H1 (cell line): ENCODE measurements at regions not wholly inside any gene's neighbourhood (a gene's known extent, or its start where the extent isn't known, plus 50 kb on each side); places are given as distances from the start of the nearest gene placed in this dataset.

Experiments used
- CTCF ChIA-PET: fragments of 300-600 bp; sonication (Branson Sonifier 250); formaldehyde crosslinking; loops from one replicate; lab custom pipeline; 2021; ENCODE audit not compliant: partially characterized antibody; lab: Charles Lee
- POLR2A ChIA-PET: fragments of 300-600 bp; sonication (Branson Sonifier 250); formaldehyde crosslinking; loops from one replicate; lab custom pipeline; 2021; ENCODE audit warnings: inconsistent platforms; ENCODE audit not compliant: partially characterized antibody; lab: Charles Lee
- DNase-seq, 2 experiments: peaks; one replicate each; pipeline versions ENCODE4 v3.0.0 to v3.0.0-alpha.2; 2010 to 2022; ENCODE audit warnings: low spot score in 2 of 2, low read depth in 1 of 2, mixed read lengths in 1 of 2
- FAIRE-seq: peaks from 2 replicates; lab custom pipeline; 2011; peaks lifted over from hg19 to GRCh38; lab: Jason Lieb, UNC
- H2AFZ ChIP-seq: 2 replicates; pipeline ENCODE4 v1.8.1; 2012; ENCODE audit warnings: low read length, inconsistent platforms
- H2AK5ac ChIP-seq: 2 replicates; pipeline ENCODE4 v1.6.1; 2013; ENCODE audit warnings: low read depth, low read length
- H2BK120ac ChIP-seq: replicated peaks from 2 replicates; pipeline ENCODE3; 2013; ENCODE audit warnings: low read depth, low read length, inconsistent platforms
- H2BK12ac ChIP-seq: 2 replicates; pipeline ENCODE4 v1.6.1; 2013; ENCODE audit warnings: low read depth, low read length
- H2BK15ac ChIP-seq: 2 replicates; pipeline ENCODE4 v1.6.1; 2013; ENCODE audit warnings: low read length
- H2BK20ac ChIP-seq: 2 replicates; pipeline ENCODE4 v1.6.1; 2013; ENCODE audit warnings: low read length
- H2BK5ac ChIP-seq: 2 replicates; pipeline ENCODE4 v1.6.1; 2013; ENCODE audit warnings: low read depth, low read length
- H3K14ac ChIP-seq: 2 replicates; pipeline ENCODE4 v1.6.1; 2013; ENCODE audit warnings: inconsistent platforms; ENCODE audit not compliant: insufficient read length
- H3K18ac ChIP-seq: 2 replicates; pipeline ENCODE4 v1.6.1; 2013; ENCODE audit warnings: low read length; ENCODE audit errors: extremely low read depth
- H3K23ac ChIP-seq: 2 replicates; pipeline ENCODE4 v1.6.1; 2013; ENCODE audit warnings: inconsistent platforms; ENCODE audit not compliant: insufficient read length
- H3K23me2 ChIP-seq: 2 replicates; pipeline ENCODE4 v1.6.1; 2013; ENCODE audit warnings: low read depth, low read length
- H3K27ac ChIP-seq: 2 replicates; pipeline ENCODE4 v1.6.1; 2011; ENCODE audit warnings: low read depth, low read length, inconsistent platforms
- H3K27me3 ChIP-seq, 4 experiments: replicated peaks in 1 of 4; 1 replicate in 1 of 4; 2 replicates in 3 of 4; pipeline versions ENCODE4 v1.6.1 to v1.8.1; 2011 to 2013; ENCODE audit warnings: low read length in 3 of 4, mild to moderate bottlenecking in 3 of 4, inconsistent platforms in 2 of 4, mixed read lengths in 2 of 4, moderate library complexity in 1 of 4; ENCODE audit not compliant: control insufficient read depth in 3 of 4, insufficient read depth in 3 of 4; ENCODE audit errors: extremely low read depth in 1 of 4
- H3K36me3 ChIP-seq, 4 experiments: 2 replicates each; pipeline versions ENCODE4 v1.6.1 to v1.8.1; 2011 to 2013; ENCODE audit warnings: mild to moderate bottlenecking in 4 of 4, low read length in 3 of 4, moderate library complexity in 2 of 4, control low read depth in 1 of 4, inconsistent platforms in 1 of 4; ENCODE audit not compliant: insufficient read depth in 4 of 4, control insufficient read depth in 2 of 4
- H3K4ac ChIP-seq: replicated peaks from 2 replicates; pipeline ENCODE3; 2013; ENCODE audit warnings: low read length, low read depth, mixed read lengths, inconsistent platforms; ENCODE audit not compliant: insufficient read length
- H3K4me1 ChIP-seq, 4 experiments: replicated peaks in 1 of 4; 1 replicate in 1 of 4; 2 replicates in 3 of 4; pipeline versions ENCODE4 v1.6.1 to v1.8.1; 2011 to 2013; ENCODE audit warnings: low read length in 3 of 4, inconsistent platforms in 2 of 4, mixed read lengths in 1 of 4; ENCODE audit not compliant: insufficient read depth in 4 of 4, control insufficient read depth in 3 of 4
- H3K4me2 ChIP-seq, 2 experiments: 2 replicates each; pipeline versions ENCODE4 v1.6.1 to v1.8.1; 2011 to 2013; ENCODE audit warnings: low read depth in 2 of 2, low read length in 2 of 2, control low read depth in 1 of 2, inconsistent platforms in 1 of 2, mild to moderate bottlenecking in 1 of 2; ENCODE audit not compliant: insufficient read depth in 1 of 2
- H3K4me3 ChIP-seq, 4 experiments: fragments of 200-600, 300-600 bp in 1 of 4; sonication (generic), shearing (Covaris generic), sonication (Bioruptor Twin) in 1 of 4; 2 replicates each; pipeline versions ENCODE4 v1.5.1 to v1.8.1; 2011 to 2016; ENCODE audit warnings: low read length in 4 of 4, low read depth in 3 of 4, control low read depth in 2 of 4, inconsistent platforms in 2 of 4, mild to moderate bottlenecking in 2 of 4, mixed read lengths in 1 of 4, moderate library complexity in 1 of 4; ENCODE audit not compliant: insufficient read depth in 2 of 4; ENCODE audit errors: extremely low read depth in 1 of 4
- H3K56ac ChIP-seq: replicated peaks from 2 replicates; pipeline ENCODE3; 2013; ENCODE audit warnings: low read depth, mild to moderate bottlenecking, mixed read lengths, low read length, inconsistent platforms; ENCODE audit not compliant: insufficient read length
- H3K79me1 ChIP-seq: 2 replicates; pipeline ENCODE4 v1.6.1; 2013; ENCODE audit warnings: low read depth, low read length, control low read depth
- H3K79me2 ChIP-seq, 2 experiments: 2 replicates each; pipeline versions ENCODE4 v1.6.1 to v1.8.1; 2012 to 2013; ENCODE audit warnings: low read length in 2 of 2, mild to moderate bottlenecking in 2 of 2, inconsistent platforms in 1 of 2; ENCODE audit not compliant: insufficient read depth in 2 of 2, control insufficient read depth in 1 of 2
- H3K9ac ChIP-seq, 4 experiments: replicated peaks in 1 of 4; 1 replicate in 1 of 4; 2 replicates in 3 of 4; pipeline versions ENCODE4 v1.6.1 to v1.8.1; 2011 to 2013; ENCODE audit warnings: low read depth in 3 of 4, low read length in 3 of 4, control low read depth in 2 of 4, mild to moderate bottlenecking in 2 of 4, moderate library complexity in 2 of 4, inconsistent platforms in 1 of 4; ENCODE audit errors: extremely low read depth in 1 of 4
- H3K9me3 ChIP-seq, 2 experiments: 2 replicates each; pipeline versions ENCODE4 v1.6.1 to v1.8.1; 2012 to 2013; ENCODE audit warnings: mild to moderate bottlenecking in 2 of 2, moderate library complexity in 2 of 2, control low read depth in 1 of 2, inconsistent platforms in 1 of 2, low read depth in 1 of 2, low read length in 1 of 2, mixed read lengths in 1 of 2; ENCODE audit not compliant: insufficient read depth in 2 of 2
- H4K20me1 ChIP-seq, 2 experiments: replicated peaks in 1 of 2; 2 replicates each; pipeline versions ENCODE3 to v1.8.1; 2011 to 2013; ENCODE audit warnings: inconsistent platforms in 2 of 2, low read length in 2 of 2, mild to moderate bottlenecking in 1 of 2; ENCODE audit not compliant: insufficient read depth in 2 of 2, control insufficient read depth in 1 of 2
- H4K5ac ChIP-seq: 2 replicates; pipeline ENCODE4 v1.6.1; 2013; ENCODE audit warnings: low read length, low read depth, mixed read lengths, inconsistent platforms; ENCODE audit not compliant: insufficient read length
- H4K8ac ChIP-seq: 2 replicates; pipeline ENCODE4 v1.8.0; 2013; ENCODE audit warnings: mild to moderate bottlenecking, moderate library complexity, low read length, inconsistent platforms; ENCODE audit not compliant: insufficient read depth; ENCODE audit errors: extremely low read depth
- H4K91ac ChIP-seq: replicated peaks from 2 replicates; pipeline ENCODE3; 2013; ENCODE audit warnings: low read length, mixed read lengths, inconsistent platforms; ENCODE audit not compliant: insufficient read length
- ATF2 ChIP-seq: IDR thresholded peaks from 2 replicates; pipeline ENCODE4 v1.6.1; 2012; ENCODE audit warnings: low read length, inconsistent platforms
- ATF3 ChIP-seq: IDR thresholded peaks from 2 replicates; pipeline ENCODE4 v1.6.1; 2011; ENCODE audit warnings: low read depth, mild to moderate bottlenecking, low read length; ENCODE audit not compliant: insufficient read depth
- CEBPB ChIP-seq: IDR thresholded peaks from 2 replicates; pipeline ENCODE4 v1.6.1; 2012; ENCODE audit warnings: low read depth, low read length
- CTCF ChIP-seq, 3 experiments: IDR thresholded peaks; 1 replicate in 2 of 3; 2 replicates in 1 of 3; pipeline versions ENCODE4 v1.5.1 to v1.6.1; 2011; ENCODE audit warnings: low read length in 3 of 3, mild to moderate bottlenecking in 3 of 3, inconsistent platforms in 2 of 3, low read depth in 1 of 3, moderate library complexity in 1 of 3; ENCODE audit not compliant: insufficient read depth in 1 of 3; ENCODE audit errors: control extremely low read depth in 1 of 3
- EGR1 ChIP-seq: IDR thresholded peaks from 2 replicates; pipeline ENCODE4 v1.6.1; 2011; ENCODE audit warnings: low read depth, low read length, borderline replicate concordance
- RAD21 ChIP-seq, 2 experiments: IDR thresholded peaks in 1 of 2; conservative IDR thresholded peaks in 1 of 2; 2 replicates each; pipeline ENCODE4 v1.6.1; 2011; ENCODE audit warnings: low read depth in 2 of 2, low read length in 2 of 2, improper control_type of control experiment in 1 of 2, inconsistent platforms in 1 of 2, mild to moderate bottlenecking in 1 of 2, moderate library complexity in 1 of 2
- SP2 ChIP-seq: IDR thresholded peaks from 2 replicates; pipeline ENCODE4 v1.6.1; 2012; ENCODE audit warnings: mild to moderate bottlenecking, low read length, inconsistent platforms
- TCF12 ChIP-seq: IDR thresholded peaks from 2 replicates; pipeline ENCODE4 v1.6.1; 2011; ENCODE audit warnings: low read depth, mild to moderate bottlenecking, low read length
- WGBS, 2 experiments: shearing (Covaris generic) in 1 of 2; methylation state at CpG; one replicate each; pipeline versions ENCODE4 v1.1.6 to v1.1.7; 2013 to 2015; ENCODE audit warnings: low lambda C conversion rate in 2 of 2, mixed read lengths in 2 of 2, inconsistent platforms in 1 of 2, low coverage in 1 of 2, missing lambda C conversion rate in 1 of 2; ENCODE audit not compliant: insufficient replicate concordance in 2 of 2, insufficient coverage in 1 of 2, insufficient read length in 1 of 2; ENCODE audit errors: extremely low coverage in 1 of 2, missing lambda C conversion rate in 1 of 2; 5-methylcytosine and 5-hydroxymethylcytosine counted together

- Histone ChIP-seq H2BK5ac (no peak overlapping the region), H4K8ac (peak overlapping the region; percentile 53; the same call in 1 of the 2 replicates), H4K5ac (no peak overlapping the region), H3K9ac (no peak overlapping the region), H3K4me3 (no peak overlapping the region), H2BK15ac (no peak overlapping the region), H2BK20ac (no peak overlapping the region), H3K4ac (no peak overlapping the region), H2BK120ac (no peak overlapping the region), H4K20me1 (no peaks in the 10 kb centered on the region), H3K27me3 (no peaks in the 10 kb centered on the region), H3K4me1 (no peaks in the 10 kb centered on the region), H3K4me2 (no peak overlapping the region), H2AK5ac (no peak overlapping the region), H3K27ac (no peak overlapping the region), H4K91ac (no peak overlapping the region), H3K23ac (no peak overlapping the region), H3K56ac (no peak overlapping the region), H3K9me3 (0 out of 4 replicates have a peak, but pooled peaks cover 0 to 4% of the 10 kb centered on the region in 2 experiments), H3K79me1 (no peaks in the 10 kb centered on the region), H3K18ac (no peak overlapping the region), H3K79me2 (no peaks in the 10 kb centered on the region), H2BK12ac (no peak overlapping the region), H2AFZ (peak overlapping the region; percentile 66), H3K14ac (no peak overlapping the region), H3K36me3 (no peaks in the 10 kb centered on the region), H3K23me2 (no peaks in the 10 kb centered on the region)
- peak in 2 of 3 experiments; percentile 49 to 66; a peak in 3 of 4 replicates for TF ChIP-seq CTCF (IDR thresholded peaks at IDR 0.05; ENCODE audit: control extremely low read depth in 1 of 3, insufficient read depth in 1 of 3, low read depth in 1 of 3, low read length in 3 of 3)
- peak; percentile 59 for TF ChIP-seq CEBPB
- TF ChIP-seq RAD21 (IDR thresholded peaks at IDR 0.05 in 1 of 2, conservative IDR thresholded peaks at IDR 0.05 in 1 of 2; ENCODE audit: low read depth in 2 of 2, low read length in 2 of 2), result peak; percentile 61 to 66
- TF ChIP-seq TCF12, result no peak
- TF ChIP-seq SP2, result 0 out of 2 replicates have a peak, but pooled peaks have one; percentile 7
- TF ChIP-seq ATF3, result no peak
- TF ChIP-seq ATF2, result no peak
- no peak for TF ChIP-seq EGR1
- DNase-seq, result no peak
- ChIA-PET CTCF (interaction anchor here (0.6 to 2.5 kb wide), 29 partner anchors 9 to 556 kb away, joined by 3 to 11 read pairs (median 4); no protein-coding TSS in a partner anchor), POLR2A (no interaction called here)
- 58% methylated on average over 6 of the region's 6 CpGs; no CpG with 5 or more reads in 1 of the 2 experiments for WGBS, 2 experiments
- FAIRE-seq, result peak; percentile 86
Observed at GRCh38 chr14:28294834-28295440, 471.6 kb upstream of the FOXG1 start.
